ENCODE measurements at regions not wholly inside any gene's neighbourhood (a gene's known extent, or its start where the extent isn't known, plus 50 kb on each side); places are given as distances from the start of the nearest gene placed in this dataset.
"Not testable (repeated sequence)": the region's sequence is repeated elsewhere in the genome, so short reads cannot be mapped to it uniquely, and the experiment has no call there.

DNA sequence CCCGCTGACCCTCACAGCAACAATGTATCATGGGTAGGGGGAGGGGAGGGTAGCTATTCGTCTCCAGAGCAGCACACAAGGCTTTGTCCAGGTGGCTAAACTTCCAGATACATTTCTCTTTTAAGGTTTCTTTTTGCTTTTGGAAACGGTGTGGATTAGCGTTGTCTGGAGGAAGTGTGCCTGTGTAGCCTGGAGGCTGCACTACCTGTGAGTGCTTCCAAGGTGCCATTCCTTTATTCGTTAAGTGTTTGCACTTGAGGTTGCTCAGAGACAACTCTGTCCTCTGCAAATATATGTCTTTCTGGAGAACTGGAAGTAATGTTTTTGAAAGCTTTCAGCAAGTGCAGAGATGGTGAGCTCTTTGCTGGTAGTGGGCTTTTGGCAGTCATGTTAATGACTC, 53.1 kb downstream of the HSFY1 start:
- H3K27ac Mint-ChIP-seq; H3K4me3 Mint-ChIP-seq; POLR2A ChIA-PET; CTCF ChIA-PET; H3K36me3 Mint-ChIP-seq (ENCODE audit: low read depth); intact Hi-C loops (cut with micrococcal nuclease); H3K9me3 Mint-ChIP-seq; ATAC-seq; H3K4me1 Mint-ChIP-seq (ENCODE audit: low read depth); H3K27me3 Mint-ChIP-seq; DNase-seq: not testable (repeated sequence)

GRCh38 chrY:18601287-18601686, 54.8 kb downstream of the HSFY1 start:
- H3K36me3 Mint-ChIP-seq (ENCODE audit: low read depth); H3K4me3 Mint-ChIP-seq; H3K27me3 Mint-ChIP-seq; CTCF ChIA-PET; H3K27ac Mint-ChIP-seq; POLR2A ChIA-PET; intact Hi-C loops (cut with micrococcal nuclease); H3K4me1 Mint-ChIP-seq (ENCODE audit: low read depth); DNase-seq; H3K9me3 Mint-ChIP-seq; ATAC-seq: not testable (repeated sequence)

DNA sequence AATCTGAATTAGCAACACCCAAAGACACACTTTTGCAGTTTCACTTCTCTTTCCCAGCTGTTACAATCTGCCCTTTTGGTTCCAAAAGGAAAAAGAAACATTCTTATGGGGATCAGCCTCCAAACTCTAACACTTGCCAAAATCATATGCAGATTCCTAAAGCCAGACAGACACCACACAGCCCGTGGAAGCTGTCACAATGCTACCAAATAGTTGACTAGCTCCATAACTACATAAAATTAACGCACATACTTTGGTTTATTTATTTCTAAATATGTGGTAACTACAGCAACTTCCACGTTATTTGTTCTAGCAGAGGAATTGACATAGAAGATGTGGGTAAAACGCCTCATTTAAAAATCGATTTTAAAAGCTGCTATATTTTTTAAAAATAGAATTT, 59.7 kb downstream of the HSFY1 start:
- POLR2A ChIA-PET; H3K4me1 Mint-ChIP-seq (ENCODE audit: low read depth); CTCF ChIA-PET; DNase-seq; H3K9me3 Mint-ChIP-seq; H3K4me3 Mint-ChIP-seq; H3K36me3 Mint-ChIP-seq (ENCODE audit: low read depth); ATAC-seq; H3K27me3 Mint-ChIP-seq; H3K27ac Mint-ChIP-seq; intact Hi-C loops (cut with micrococcal nuclease): not testable (repeated sequence)

DNA sequence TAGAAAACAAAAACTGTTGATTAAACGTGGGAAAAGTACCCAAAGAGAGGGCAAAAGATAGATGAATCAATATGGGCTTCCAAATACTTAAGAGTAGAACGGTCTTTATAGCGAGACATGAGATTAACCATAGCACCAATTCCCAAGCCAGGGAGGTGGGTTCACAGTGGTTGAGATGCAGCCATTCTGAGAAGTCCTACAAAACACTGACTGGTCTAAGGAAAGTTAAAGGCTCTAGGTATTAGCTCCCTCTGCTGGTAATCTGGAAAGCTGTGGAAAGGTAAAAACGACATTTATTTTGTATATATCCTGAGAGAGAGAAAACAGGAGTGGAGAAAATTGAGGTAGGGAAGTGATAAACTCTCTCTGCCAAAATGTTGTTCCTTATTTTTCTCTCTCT, 61.7 kb downstream of the HSFY1 start:
- H3K4me1 Mint-ChIP-seq (ENCODE audit: low read depth); H3K27ac Mint-ChIP-seq; CTCF ChIA-PET; DNase-seq; H3K36me3 Mint-ChIP-seq (ENCODE audit: low read depth); intact Hi-C loops (cut with micrococcal nuclease); ATAC-seq; H3K9me3 Mint-ChIP-seq; H3K27me3 Mint-ChIP-seq; H3K4me3 Mint-ChIP-seq; POLR2A ChIA-PET: not testable (repeated sequence)

DNA sequence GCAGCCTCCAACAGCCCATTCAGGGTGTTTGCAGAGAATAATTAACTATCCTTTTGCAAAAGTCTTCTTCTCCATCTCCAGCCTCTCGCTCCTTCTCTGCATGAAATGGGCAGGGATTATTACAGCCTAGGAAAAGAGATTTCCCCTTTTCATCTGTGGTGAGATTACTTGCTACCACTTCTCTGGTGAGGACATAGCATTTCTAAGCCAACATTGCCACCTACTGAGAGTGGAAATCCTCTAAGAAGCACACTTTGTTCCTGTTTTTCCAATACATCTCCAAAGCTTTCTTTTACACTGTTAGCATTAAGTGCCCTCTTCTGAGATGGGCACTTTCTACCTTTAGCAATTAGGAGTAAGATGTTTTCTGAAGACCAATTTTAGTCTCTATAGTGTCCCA, 69.3 kb downstream of the HSFY1 start:
- intact Hi-C loops (cut with micrococcal nuclease); H3K27ac Mint-ChIP-seq; CTCF ChIA-PET; H3K4me3 Mint-ChIP-seq; ATAC-seq; DNase-seq; H3K4me1 Mint-ChIP-seq (ENCODE audit: low read depth); H3K27me3 Mint-ChIP-seq; POLR2A ChIA-PET; H3K9me3 Mint-ChIP-seq; H3K36me3 Mint-ChIP-seq (ENCODE audit: low read depth): not testable (repeated sequence)

GRCh38 chrY:18629805-18630516, 83.4 kb downstream of the HSFY1 start:
- H3K27me3 Mint-ChIP-seq; intact Hi-C loops (cut with micrococcal nuclease); H3K36me3 Mint-ChIP-seq (ENCODE audit: low read depth); POLR2A ChIA-PET; CTCF ChIA-PET; H3K27ac Mint-ChIP-seq; DNase-seq; H3K4me3 Mint-ChIP-seq; ATAC-seq; H3K9me3 Mint-ChIP-seq; H3K4me1 Mint-ChIP-seq (ENCODE audit: low read depth): not testable (repeated sequence)

DNA sequence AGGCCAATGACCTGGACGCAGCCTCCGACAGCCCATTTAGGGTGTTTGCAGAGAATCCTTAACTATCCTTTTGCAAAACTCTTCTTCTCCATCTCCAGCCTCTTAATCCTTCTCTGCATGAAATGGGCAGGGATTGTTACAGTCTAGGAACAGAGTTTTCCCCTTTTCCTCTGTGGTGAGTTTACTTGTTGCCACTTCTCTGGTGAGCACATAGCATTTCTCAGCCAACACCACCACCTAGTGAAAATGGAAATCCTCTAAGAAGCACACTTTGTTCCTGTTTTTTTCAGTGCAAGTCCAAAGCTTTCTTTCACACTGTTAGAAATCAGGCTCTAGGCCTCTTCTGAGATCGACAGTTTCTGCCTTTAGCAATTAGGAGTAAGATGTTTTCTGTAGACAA, 84.1 kb downstream of the HSFY1 start:
- H3K9me3 Mint-ChIP-seq; H3K27ac Mint-ChIP-seq; H3K4me1 Mint-ChIP-seq (ENCODE audit: low read depth); H3K4me3 Mint-ChIP-seq; ATAC-seq; H3K36me3 Mint-ChIP-seq (ENCODE audit: low read depth); DNase-seq; H3K27me3 Mint-ChIP-seq; intact Hi-C loops (cut with micrococcal nuclease); POLR2A ChIA-PET; CTCF ChIA-PET: not testable (repeated sequence)

DNA sequence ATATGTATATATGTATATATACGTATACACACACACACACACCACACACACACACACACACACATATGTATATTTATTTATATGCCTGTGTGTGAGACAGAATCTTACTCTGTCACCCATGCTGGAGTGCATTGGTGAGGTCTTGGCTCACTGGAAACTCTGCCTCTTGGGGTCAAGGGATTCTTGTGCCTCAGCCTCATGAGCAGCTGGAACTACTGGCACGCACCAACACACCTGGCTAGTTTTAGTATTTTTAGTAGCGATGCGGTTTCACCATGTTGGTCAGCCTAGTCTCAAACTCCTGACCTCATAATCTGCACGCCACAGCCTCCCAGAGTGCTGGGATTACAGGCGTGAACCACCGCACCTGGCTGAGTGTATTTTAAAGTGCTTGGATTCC, 85.1 kb downstream of the HSFY1 start:
- ATAC-seq; H3K4me1 Mint-ChIP-seq (ENCODE audit: low read depth); H3K27ac Mint-ChIP-seq; H3K36me3 Mint-ChIP-seq (ENCODE audit: low read depth); POLR2A ChIA-PET; intact Hi-C loops (cut with micrococcal nuclease); H3K27me3 Mint-ChIP-seq; CTCF ChIA-PET; H3K4me3 Mint-ChIP-seq; DNase-seq; H3K9me3 Mint-ChIP-seq: not testable (repeated sequence)

DNA sequence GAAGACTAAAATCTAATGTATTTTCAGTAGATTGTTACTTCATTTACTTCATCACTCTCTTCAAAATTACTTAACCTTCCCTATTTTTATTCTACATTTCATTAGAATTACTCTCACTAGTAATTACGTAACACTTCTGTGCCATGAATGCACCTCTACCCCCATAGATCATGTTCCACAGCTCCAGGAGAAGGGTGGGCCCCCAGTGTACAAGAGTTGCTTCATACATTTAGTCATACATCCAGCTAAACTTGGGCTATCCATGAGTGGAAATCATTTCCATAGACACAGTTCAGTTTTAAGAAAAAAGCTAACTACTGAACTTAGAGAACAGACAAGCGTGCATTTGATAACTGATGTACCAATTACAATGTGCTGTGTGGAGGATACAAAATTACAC, 104.2 kb downstream of the HSFY1 start:
- H3K27ac Mint-ChIP-seq = no peak overlapping the region
- CTCF ChIA-PET = no interaction called here
- H3K9me3 Mint-ChIP-seq = no peaks in the 10 kb centered on the region
- H3K4me3 Mint-ChIP-seq = no peak overlapping the region
- no peaks in the 10 kb centered on the region for H3K36me3 Mint-ChIP-seq (ENCODE audit: low read depth)
- intact Hi-C loops (cut with micrococcal nuclease) = no loop called here
- no peaks in the 10 kb centered on the region for H3K4me1 Mint-ChIP-seq (ENCODE audit: low read depth)
- no peak for DNase-seq
- ATAC-seq = no peak
- no peak for TF ChIP-seq CTCF (IDR thresholded peaks at IDR 0.05)
- POLR2A ChIA-PET = no interaction called here
- H3K27me3 Mint-ChIP-seq = no peaks in the 10 kb centered on the region

Data from activated CD8-positive, alpha-beta T cell treated with anti-CD3 and anti-CD28 coated beads for 36 hours (primary cell).